T-cell (primary cell): ENCODE measurements at regions not wholly inside any gene's neighbourhood (a gene's known extent, or its start where the extent isn't known, plus 50 kb on each side); places are given as distances from the start of the nearest gene placed in this dataset.

ENCODE experiments used
- ATAC-seq, 4 experiments: fragments of 200-7000 bp in 3 of 4; fragments of 150-1000 bp in 1 of 4; cut with Tn5 transposase; replicated peaks in 1 of 4; 1 replicate in 3 of 4; 2 replicates in 1 of 4; pipeline ENCODE4 v1.10.0; 2021; ENCODE audit warnings: moderate library complexity in 3 of 4, mild to moderate bottlenecking in 2 of 4, moderate number of reproducible peaks in 1 of 4
- CTCF ChIA-PET, 2 donors: fragments of 300-600 bp; sonication (Branson Sonifier 250); formaldehyde crosslinking; loops; one replicate each; lab custom pipeline; 2022; ENCODE audit warnings: antibody characterized with exemption in 2 of 2; lab: Charles Lee
- POLR2A ChIA-PET, 2 donors: fragments of 300-600 bp; sonication (Branson Sonifier 250); formaldehyde crosslinking; loops; one replicate each; lab custom pipeline; 2022; ENCODE audit warnings: antibody characterized with exemption in 2 of 2; lab: Charles Lee
- DNase-seq, 35 experiments: peaks; one replicate each; pipeline versions ENCODE4 v3.0.0 to v3.0.0-alpha.2; 2013 to 2023
- H3K27ac ChIP-seq: one replicate; pipeline ENCODE4 v1.5.1; 2013; ENCODE audit warnings: low read length
- H3K27me3 ChIP-seq, 2 experiments: replicated peaks in 1 of 2; 1 replicate in 1 of 2; 2 replicates in 1 of 2; pipeline versions ENCODE4 v1.6.1 to v1.7.0; 2013; ENCODE audit warnings: low read length in 1 of 2, mixed read lengths in 1 of 2; ENCODE audit not compliant: control insufficient read depth in 2 of 2, insufficient read depth in 2 of 2; ENCODE audit errors: extremely low read depth in 1 of 2
- H3K36me3 ChIP-seq, 2 donors: 1 replicate in 1 of 2; 2 replicates in 1 of 2; pipeline versions ENCODE4 v1.6.1 to v1.7.0; 2013; ENCODE audit warnings: low read length in 1 of 2; ENCODE audit not compliant: control insufficient read depth in 2 of 2, insufficient read depth in 1 of 2; ENCODE audit errors: extremely low read depth in 1 of 2
- H3K4me1 ChIP-seq, 2 experiments: 1 replicate in 1 of 2; 2 replicates in 1 of 2; pipeline versions ENCODE4 v1.6.1 to v1.7.0; 2013; ENCODE audit warnings: low read length in 2 of 2, mixed read lengths in 1 of 2; ENCODE audit not compliant: insufficient read depth in 2 of 2, control insufficient read depth in 1 of 2; ENCODE audit errors: extremely low read depth in 1 of 2
- H3K4me3 ChIP-seq, 2 donors: 1 replicate in 1 of 2; 2 replicates in 1 of 2; pipeline versions ENCODE4 v1.5.1 to v1.7.0; 2013; ENCODE audit warnings: mild to moderate bottlenecking in 2 of 2, low read length in 1 of 2, moderate library complexity in 1 of 2; ENCODE audit not compliant: control insufficient read depth in 1 of 2; ENCODE audit errors: extremely low read depth in 1 of 2
- H3K9me3 ChIP-seq: 2 replicates; pipeline ENCODE4 v1.7.0; 2013
- H3K27ac Mint-ChIP-seq, 2 donors: one replicate each; pipeline ENCODE4 v1.8.0; 2020 to 2021; ENCODE audit warnings: mild to moderate bottlenecking in 2 of 2, mixed read lengths in 2 of 2
- H3K27me3 Mint-ChIP-seq, 2 donors: one replicate each; pipeline ENCODE4 v1.8.0; 2021 to 2022; ENCODE audit warnings: mixed read lengths in 2 of 2
- H3K36me3 Mint-ChIP-seq: one replicate; pipeline ENCODE4 v1.8.0; 2021; ENCODE audit warnings: mixed read lengths
- H3K4me1 Mint-ChIP-seq, 3 donors: one replicate each; pipeline ENCODE4 v1.8.0; 2020 to 2022; ENCODE audit warnings: mixed read lengths in 3 of 3, mild to moderate bottlenecking in 1 of 3
- H3K4me3 Mint-ChIP-seq, 3 donors: one replicate each; pipeline ENCODE4 v1.8.0; 2020 to 2022; ENCODE audit warnings: mild to moderate bottlenecking in 3 of 3, mixed read lengths in 3 of 3, moderate library complexity in 3 of 3
- H3K9me3 Mint-ChIP-seq, 3 donors: one replicate each; pipeline ENCODE4 v1.8.0; 2020 to 2022; ENCODE audit warnings: mixed read lengths in 3 of 3
- WGBS: methylation state at CpG from one replicate; pipeline ENCODE4 v1.1.5; 2013; ENCODE audit warnings: missing lambda C conversion rate; ENCODE audit not compliant: insufficient coverage; 5-methylcytosine and 5-hydroxymethylcytosine counted together

DNA sequence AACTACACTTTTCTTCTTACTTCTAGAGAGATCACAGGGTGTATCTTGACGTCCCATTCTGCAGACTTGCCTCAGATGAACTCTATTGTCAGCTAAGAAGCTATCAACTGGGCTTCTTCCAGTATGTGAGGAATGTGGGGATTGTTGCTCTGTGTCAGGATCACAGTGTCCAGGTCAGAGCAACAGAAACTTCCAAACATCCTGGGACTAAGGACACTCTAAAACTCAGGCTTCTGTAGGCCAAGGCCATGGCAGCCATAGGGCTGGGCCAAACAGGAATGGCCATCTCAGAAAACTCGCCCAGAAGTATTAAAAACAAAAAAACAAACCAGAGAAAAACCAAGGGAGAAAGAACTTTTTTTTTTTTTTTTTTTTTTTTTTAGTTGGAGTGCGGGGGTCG lies 210.0 kb upstream of the CLINT1 start:
- peaks cover 3 to 5% of the 10 kb centered on the region in 2 donors for H3K27me3 Mint-ChIP-seq
- no CpG with 5 or more reads among the region's 4 CpGs for WGBS
- ChIA-PET CTCF (interaction anchor here in 1 of 2 donors (0.6 to 0.7 kb wide), 2 partner anchors 182 to 1062 kb away, joined by 3 to 5 read pairs; no protein-coding TSS in a partner anchor), POLR2A (no interaction called here)
- H3K27ac Mint-ChIP-seq: no peak overlapping the region
- H3K4me3 Mint-ChIP-seq: no peak overlapping the region
- no peak overlapping the region for H3K4me3 ChIP-seq
- H3K9me3 Mint-ChIP-seq: no peaks in the 10 kb centered on the region
- H3K9me3 ChIP-seq: no peaks in the 10 kb centered on the region
- H3K27me3 ChIP-seq: no peaks in the 10 kb centered on the region
- no peak overlapping the region for H3K27ac ChIP-seq
- DNase-seq: no peak
- no peaks in the 10 kb centered on the region for H3K36me3 Mint-ChIP-seq
- no peak for ATAC-seq
- no peaks in the 10 kb centered on the region for H3K4me1 Mint-ChIP-seq
- H3K36me3 ChIP-seq: no peaks in the 10 kb centered on the region
- no peaks in the 10 kb centered on the region for H3K4me1 ChIP-seq

DNA sequence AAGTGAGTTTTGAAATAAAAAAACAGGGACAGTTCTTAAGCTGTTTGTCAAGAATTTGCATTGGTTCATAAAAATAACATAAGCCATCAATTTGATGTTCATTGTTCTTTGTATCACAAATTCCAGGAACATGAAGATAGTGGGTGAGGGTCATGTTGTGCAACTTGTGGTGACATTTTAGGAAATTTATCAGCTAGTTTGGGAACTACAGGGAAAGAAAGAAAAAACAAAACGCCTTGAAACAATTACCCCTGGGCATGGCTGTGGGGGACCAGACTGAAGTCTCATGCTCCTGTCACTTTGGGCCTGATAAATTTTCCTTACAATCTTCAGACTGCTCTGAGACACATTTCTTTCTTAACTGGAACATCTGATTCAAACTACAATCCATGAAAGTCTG lies 207.1 kb upstream of the CLINT1 start:
- ATAC-seq (no peak), DNase-seq (no peak)
- Histone ChIP-seq H3K4me1 (no peaks in the 10 kb centered on the region), H3K27ac (no peak overlapping the region), H3K9me3 (no peaks in the 10 kb centered on the region), H3K36me3 (no peaks in the 10 kb centered on the region), H3K27me3 (no peaks in the 10 kb centered on the region), H3K4me3 (no peak overlapping the region)
- Mint-ChIP-seq H3K4me3 (no peak overlapping the region), H3K27me3 (peaks cover 3 to 10% of the 10 kb centered on the region in 2 donors), H3K4me1 (no peaks in the 10 kb centered on the region), H3K36me3 (no peaks in the 10 kb centered on the region), H3K27ac (no peak overlapping the region), H3K9me3 (no peaks in the 10 kb centered on the region)
- ChIA-PET POLR2A (no interaction called here), CTCF (no interaction called here)
- WGBS: no CpG with 5 or more reads among the region's 1 CpG

DNA sequence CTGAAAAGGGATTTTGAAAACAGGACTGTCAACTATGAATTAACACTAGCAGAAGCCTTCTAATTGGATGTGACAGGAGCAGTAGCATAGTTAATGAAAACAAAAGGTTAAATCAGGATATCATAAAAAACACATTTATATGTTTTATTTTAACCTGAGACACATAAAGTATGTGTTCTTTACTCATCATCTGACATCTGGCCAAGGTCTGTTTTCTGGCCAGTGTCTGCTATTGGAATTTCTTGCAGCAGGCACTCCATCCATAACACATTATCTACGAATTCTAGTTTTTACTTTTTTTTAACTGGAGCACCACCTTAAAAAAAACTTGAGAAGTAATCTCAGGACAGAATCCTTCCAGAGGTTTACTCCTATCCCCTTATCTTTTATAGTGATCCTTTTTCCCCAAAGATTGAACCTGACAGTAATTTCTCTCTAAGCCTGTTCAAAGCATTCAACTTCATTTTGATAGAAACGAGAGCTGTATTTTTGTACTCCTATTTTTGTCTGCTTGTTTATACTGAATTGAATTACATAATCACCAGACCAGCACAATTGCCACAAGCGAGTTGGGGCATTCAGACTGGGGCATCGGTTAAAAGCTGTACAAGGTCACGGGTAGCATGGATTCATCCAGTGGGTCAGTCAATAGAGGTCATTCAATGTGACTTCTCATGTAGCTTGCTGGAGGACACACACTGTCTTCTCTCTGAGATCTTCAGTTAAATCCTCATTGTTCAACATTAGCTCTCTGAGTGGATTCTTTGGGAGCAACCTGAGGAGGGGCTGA lies 205.6 kb upstream of the CLINT1 start:
- ATAC-seq (no peak), DNase-seq (no peak)
- Mint-ChIP-seq H3K27ac (no peak overlapping the region), H3K36me3 (no peaks in the 10 kb centered on the region), H3K4me3 (no peak overlapping the region), H3K9me3 (no peaks in the 10 kb centered on the region), H3K4me1 (no peaks in the 10 kb centered on the region), H3K27me3 (peaks cover 4 to 22% of the 10 kb centered on the region in 2 donors)
- no peak overlapping the region for H3K27ac ChIP-seq
- no peaks in the 10 kb centered on the region for H3K36me3 ChIP-seq
- no peaks in the 10 kb centered on the region for H3K9me3 ChIP-seq
- 67% methylated on average over 3 of the region's 5 CpGs for WGBS
- no peak overlapping the region for H3K4me3 ChIP-seq
- no peaks in the 10 kb centered on the region for H3K4me1 ChIP-seq
- ChIA-PET CTCF (interaction anchor here (1.1 to 2.1 kb wide), 2 partner anchors 11 kb away, joined by 4 to 8 read pairs; no protein-coding TSS in a partner anchor), POLR2A (no interaction called here)
- no peaks in the 10 kb centered on the region for H3K27me3 ChIP-seq

DNA sequence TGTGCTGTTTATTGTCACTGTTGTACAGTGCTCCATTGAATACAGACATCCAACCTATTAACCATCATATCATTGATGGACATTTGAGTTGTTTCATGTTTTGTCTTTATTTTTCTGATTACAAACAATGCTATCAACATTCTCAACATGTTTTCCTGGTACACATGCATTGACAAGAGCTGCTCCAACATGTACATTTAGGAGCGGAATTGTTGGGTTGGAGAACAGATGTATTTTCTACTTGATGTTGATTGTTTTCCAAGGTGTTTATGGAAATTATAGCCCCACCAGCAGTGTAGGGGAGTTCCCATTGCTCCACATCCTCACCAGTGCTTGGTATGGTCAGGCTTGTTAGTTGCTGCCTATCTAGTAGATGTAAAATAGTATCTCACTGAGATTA lies 204.1 kb upstream of the CLINT1 start:
- no peak overlapping the region for H3K4me3 Mint-ChIP-seq
- H3K4me1 Mint-ChIP-seq: no peaks in the 10 kb centered on the region
- Histone ChIP-seq H3K27ac (no peak overlapping the region), H3K4me3 (no peak overlapping the region), H3K27me3 (no peaks in the 10 kb centered on the region), H3K9me3 (no peaks in the 10 kb centered on the region), H3K36me3 (no peaks in the 10 kb centered on the region), H3K4me1 (no peaks in the 10 kb centered on the region)
- CTCF ChIA-PET: interaction anchor here in 1 of 2 donors (1.5 kb wide), 1 partner anchor 12 kb away, joined by 7 read pairs; no protein-coding TSS in a partner anchor
- ATAC-seq: no peak
- POLR2A ChIA-PET: interaction anchor here in 1 of 2 donors (0.7 kb wide), 1 partner anchor 654 kb away, joined by 3 read pairs; no protein-coding TSS in a partner anchor
- peaks cover 10 to 23% of the 10 kb centered on the region in 2 donors for H3K27me3 Mint-ChIP-seq
- DNase-seq: no peak
- no peaks in the 10 kb centered on the region for H3K36me3 Mint-ChIP-seq
- WGBS: 100% methylated on average over 1 of the region's 1 CpG
- H3K27ac Mint-ChIP-seq: no peak overlapping the region
- no peaks in the 10 kb centered on the region for H3K9me3 Mint-ChIP-seq

DNA sequence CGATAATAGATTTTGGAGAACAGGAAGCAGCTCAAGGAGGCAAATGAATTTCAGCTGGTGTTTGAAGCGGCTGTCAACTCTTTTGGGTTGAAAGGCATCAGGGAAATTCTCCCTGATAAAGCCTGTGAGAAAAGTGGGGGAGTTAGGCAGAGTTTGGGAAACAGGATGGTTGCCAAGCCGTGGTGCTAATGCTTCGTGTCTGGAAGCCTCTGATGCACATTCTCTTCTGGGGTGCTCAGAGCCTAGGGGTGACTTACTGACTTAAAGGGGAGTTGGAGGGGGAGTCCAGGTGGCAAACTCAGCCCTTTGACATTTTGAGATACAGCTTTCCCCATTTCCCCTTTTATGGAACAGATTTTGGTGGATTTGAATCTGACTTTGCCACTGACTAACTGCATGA lies 202.5 kb upstream of the CLINT1 start:
- no peak overlapping the region for H3K27ac ChIP-seq
- Mint-ChIP-seq H3K36me3 (no peaks in the 10 kb centered on the region), H3K27ac (no peak overlapping the region), H3K27me3 (peaks cover 21 to 34% of the 10 kb centered on the region in 2 donors), H3K9me3 (no peaks in the 10 kb centered on the region), H3K4me3 (no peak overlapping the region), H3K4me1 (no peaks in the 10 kb centered on the region)
- ChIA-PET CTCF (interaction anchor here (1.3 to 1.5 kb wide), 2 partner anchors 14 kb away, joined by 5 to 7 read pairs; no protein-coding TSS in a partner anchor), POLR2A (no interaction called here)
- no peaks in the 10 kb centered on the region for H3K4me1 ChIP-seq
- no peaks in the 10 kb centered on the region for H3K9me3 ChIP-seq
- DNase-seq (no peak), ATAC-seq (no peak)
- H3K36me3 ChIP-seq: no peaks in the 10 kb centered on the region
- no peak overlapping the region for H3K4me3 ChIP-seq
- WGBS: 93% methylated on average over 3 of the region's 4 CpGs
- H3K27me3 ChIP-seq: no peaks in the 10 kb centered on the region

DNA sequence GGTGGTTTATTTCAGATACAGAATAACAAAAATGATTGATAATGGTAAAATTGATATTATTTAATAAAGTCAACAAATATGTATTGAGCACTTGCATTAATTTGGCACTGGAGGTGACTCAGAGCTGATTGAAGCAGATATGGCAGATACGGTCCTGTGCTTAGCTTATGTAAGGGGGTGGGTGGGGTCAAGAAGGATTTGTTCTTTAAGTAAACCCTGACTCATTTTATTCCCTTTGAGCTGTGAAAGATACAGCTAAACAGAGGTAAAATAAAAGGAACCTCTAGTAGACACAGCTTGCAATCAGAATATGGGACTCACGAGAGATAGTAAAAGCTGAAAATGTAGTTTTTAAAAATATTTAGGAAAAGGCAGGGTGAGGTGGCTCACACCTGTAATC lies 201.3 kb upstream of the CLINT1 start:
- Mint-ChIP-seq H3K27me3 (peaks cover 21 to 38% of the 10 kb centered on the region in 2 donors), H3K36me3 (no peaks in the 10 kb centered on the region), H3K4me1 (no peaks in the 10 kb centered on the region), H3K27ac (no peak overlapping the region), H3K4me3 (no peak overlapping the region), H3K9me3 (no peaks in the 10 kb centered on the region)
- no peaks in the 10 kb centered on the region for H3K36me3 ChIP-seq
- ChIA-PET POLR2A (no interaction called here), CTCF (interaction anchor here in 1 of 2 donors (0.6 kb wide), 1 partner anchor 878 kb away, joined by 4 read pairs; no protein-coding TSS in a partner anchor)
- DNase-seq (no peak), ATAC-seq (no peak)
- no CpG with 5 or more reads among the region's 2 CpGs for WGBS
- H3K9me3 ChIP-seq: no peaks in the 10 kb centered on the region
- H3K27me3 ChIP-seq: no peaks in the 10 kb centered on the region
- H3K4me3 ChIP-seq: no peak overlapping the region
- no peak overlapping the region for H3K27ac ChIP-seq
- no peaks in the 10 kb centered on the region for H3K4me1 ChIP-seq
